ENCODE measurements at regions not wholly inside any gene's neighbourhood (a gene's known extent, or its start where the extent isn't known, plus 50 kb on each side); places are given as distances from the start of the nearest gene placed in this dataset.

GRCh38 chr1:116256286-116256649, 116.8 kb upstream of the ATP1A1 start:
- Histone ChIP-seq H3K27ac (no peak overlapping the region), H3K9ac (ENCODE audit: insufficient read length) (no peak overlapping the region), H3K9me3 (ENCODE audit: low read depth, low read length) (no peaks in the 10 kb centered on the region)

GRCh38 chr1:116256875-116257274, 116.2 kb upstream of the ATP1A1 start:
- no peak overlapping the region for H3K9ac ChIP-seq (ENCODE audit: insufficient read length)
- H3K9me3 ChIP-seq (ENCODE audit: low read depth, low read length), result no peaks in the 10 kb centered on the region
- no peak for TF ChIP-seq FOXP2 (optimal IDR thresholded peaks at IDR 0.05; ENCODE audit: control extremely low read depth, extremely low read length, insufficient read depth)
- DNase-seq (ENCODE audit: low read depth, low spot score), result no peak
- H3K27ac ChIP-seq, result no peak overlapping the region
- H3K36me3 ChIP-seq (ENCODE audit: insufficient read depth, low read length), result no peaks in the 10 kb centered on the region
- H3K4me3 ChIP-seq, result no peak overlapping the region

More at GRCh38 chr1:116256286-116256649, 116.8 kb upstream of the ATP1A1 start:
- DNase-seq (ENCODE audit: low read depth, low spot score), result no peak
- TF ChIP-seq POLR2AphosphoS5 (IDR thresholded peaks at IDR 0.05; ENCODE audit: borderline replicate concordance, low read depth, low read length) (no peak), FOXP2 (optimal IDR thresholded peaks at IDR 0.05; ENCODE audit: control extremely low read depth, extremely low read length, insufficient read depth) (no peak), EZH2 (IDR thresholded peaks at IDR 0.05) (no peak)
- Histone ChIP-seq H3K36me3 (ENCODE audit: insufficient read depth, low read length) (no peaks in the 10 kb centered on the region), H3K4me3 (no peak overlapping the region)

GRCh38 chr1:116257341-116257767, 115.7 kb upstream of the ATP1A1 start:
- Histone ChIP-seq H3K9me3 (ENCODE audit: low read depth, low read length) (no peaks in the 10 kb centered on the region), H3K4me3 (no peak overlapping the region), H3K27ac (no peak overlapping the region), H3K9ac (ENCODE audit: insufficient read length) (no peak overlapping the region), H3K36me3 (ENCODE audit: insufficient read depth, low read length) (no peaks in the 10 kb centered on the region)
- DNase-seq (ENCODE audit: low read depth, low spot score), result no peak
- TF ChIP-seq POLR2AphosphoS5 (IDR thresholded peaks at IDR 0.05; ENCODE audit: borderline replicate concordance, low read depth, low read length) (no peak), FOXP2 (optimal IDR thresholded peaks at IDR 0.05; ENCODE audit: control extremely low read depth, extremely low read length, insufficient read depth) (no peak), EZH2 (IDR thresholded peaks at IDR 0.05) (no peak)

- Histone ChIP-seq H3K9ac (ENCODE audit: insufficient read length) (no peak overlapping the region), H3K27ac (no peak overlapping the region), H3K9me3 (ENCODE audit: low read depth, low read length) (no peaks in the 10 kb centered on the region), H3K4me3 (no peak overlapping the region), H3K36me3 (ENCODE audit: insufficient read depth, low read length) (no peaks in the 10 kb centered on the region)
- TF ChIP-seq POLR2AphosphoS5 (IDR thresholded peaks at IDR 0.05; ENCODE audit: borderline replicate concordance, low read depth, low read length) (no peak), FOXP2 (optimal IDR thresholded peaks at IDR 0.05; ENCODE audit: control extremely low read depth, extremely low read length, insufficient read depth) (no peak), EZH2 (IDR thresholded peaks at IDR 0.05) (no peak)
- no peak for DNase-seq (ENCODE audit: low read depth, low spot score)
Observed at GRCh38 chr1:116257836-116258235, 115.2 kb upstream of the ATP1A1 start.

GRCh38 chr1:116258668-116259419, 114.2 kb upstream of the ATP1A1 start:
- no peaks in the 10 kb centered on the region for H3K36me3 ChIP-seq (ENCODE audit: insufficient read depth, low read length)
- DNase-seq (ENCODE audit: low read depth, low spot score), result no peak
- no peaks in the 10 kb centered on the region for H3K9me3 ChIP-seq (ENCODE audit: low read depth, low read length)
- H3K9ac ChIP-seq (ENCODE audit: insufficient read length), result no peak overlapping the region
- H3K4me3 ChIP-seq, result no peak overlapping the region
- TF ChIP-seq POLR2AphosphoS5 (IDR thresholded peaks at IDR 0.05; ENCODE audit: borderline replicate concordance, low read depth, low read length) (no peak), FOXP2 (optimal IDR thresholded peaks at IDR 0.05; ENCODE audit: control extremely low read depth, extremely low read length, insufficient read depth) (no peak), EZH2 (IDR thresholded peaks at IDR 0.05) (no peak)
- H3K27ac ChIP-seq, result no peak overlapping the region

GRCh38 chr1:116259663-116260062, 113.4 kb upstream of the ATP1A1 start:
- Histone ChIP-seq H3K36me3 (ENCODE audit: insufficient read depth, low read length) (no peaks in the 10 kb centered on the region), H3K4me3 (no peak overlapping the region), H3K9ac (ENCODE audit: insufficient read length) (no peak overlapping the region), H3K27ac (no peak overlapping the region), H3K9me3 (ENCODE audit: low read depth, low read length) (no peaks in the 10 kb centered on the region)
- no peak for DNase-seq (ENCODE audit: low read depth, low spot score)
- TF ChIP-seq POLR2AphosphoS5 (IDR thresholded peaks at IDR 0.05; ENCODE audit: borderline replicate concordance, low read depth, low read length), result no peak

GRCh38 chr1:116260115-116260514, 112.9 kb upstream of the ATP1A1 start:
- H3K36me3 ChIP-seq (ENCODE audit: insufficient read depth, low read length), result no peaks in the 10 kb centered on the region
- DNase-seq (ENCODE audit: low read depth, low spot score), result no peak
- no peaks in the 10 kb centered on the region for H3K9me3 ChIP-seq (ENCODE audit: low read depth, low read length)
- H3K9ac ChIP-seq (ENCODE audit: insufficient read length), result no peak overlapping the region
- no peak overlapping the region for H3K4me3 ChIP-seq
- no peak overlapping the region for H3K27ac ChIP-seq
- TF ChIP-seq POLR2AphosphoS5 (IDR thresholded peaks at IDR 0.05; ENCODE audit: borderline replicate concordance, low read depth, low read length) (no peak), FOXP2 (optimal IDR thresholded peaks at IDR 0.05; ENCODE audit: control extremely low read depth, extremely low read length, insufficient read depth) (no peak), EZH2 (IDR thresholded peaks at IDR 0.05) (no peak)

GRCh38 chr1:116260621-116261020, 112.4 kb upstream of the ATP1A1 start:
- H3K36me3 ChIP-seq (ENCODE audit: insufficient read depth, low read length), result no peaks in the 10 kb centered on the region
- H3K9ac ChIP-seq (ENCODE audit: insufficient read length), result no peak overlapping the region
- no peaks in the 10 kb centered on the region for H3K9me3 ChIP-seq (ENCODE audit: low read depth, low read length)
- no peak overlapping the region for H3K27ac ChIP-seq
- no peak overlapping the region for H3K4me3 ChIP-seq
- no peak for DNase-seq (ENCODE audit: low read depth, low spot score)
- TF ChIP-seq FOXP2 (optimal IDR thresholded peaks at IDR 0.05; ENCODE audit: control extremely low read depth, extremely low read length, insufficient read depth) (no peak), EZH2 (IDR thresholded peaks at IDR 0.05) (no peak), POLR2AphosphoS5 (IDR thresholded peaks at IDR 0.05; ENCODE audit: borderline replicate concordance, low read depth, low read length) (no peak)

GRCh38 chr1:116261227-116261626, 111.8 kb upstream of the ATP1A1 start:
- Histone ChIP-seq H3K27ac (no peak overlapping the region), H3K36me3 (ENCODE audit: insufficient read depth, low read length) (no peaks in the 10 kb centered on the region), H3K9ac (ENCODE audit: insufficient read length) (no peak overlapping the region), H3K4me3 (no peak overlapping the region), H3K9me3 (ENCODE audit: low read depth, low read length) (no peaks in the 10 kb centered on the region)
- no peak for DNase-seq (ENCODE audit: low read depth, low spot score)
- no peak for TF ChIP-seq POLR2AphosphoS5 (IDR thresholded peaks at IDR 0.05; ENCODE audit: borderline replicate concordance, low read depth, low read length)
- no peak for TF ChIP-seq FOXP2 (optimal IDR thresholded peaks at IDR 0.05; ENCODE audit: control extremely low read depth, extremely low read length, insufficient read depth)
- no peak for TF ChIP-seq EZH2 (IDR thresholded peaks at IDR 0.05)

Measured in SK-N-MC (cell line).